ENCODE measurements at regions not wholly inside any gene's neighbourhood (a gene's known extent, or its start where the extent isn't known, plus 50 kb on each side); places are given as distances from the start of the nearest gene placed in this dataset.

DNA sequence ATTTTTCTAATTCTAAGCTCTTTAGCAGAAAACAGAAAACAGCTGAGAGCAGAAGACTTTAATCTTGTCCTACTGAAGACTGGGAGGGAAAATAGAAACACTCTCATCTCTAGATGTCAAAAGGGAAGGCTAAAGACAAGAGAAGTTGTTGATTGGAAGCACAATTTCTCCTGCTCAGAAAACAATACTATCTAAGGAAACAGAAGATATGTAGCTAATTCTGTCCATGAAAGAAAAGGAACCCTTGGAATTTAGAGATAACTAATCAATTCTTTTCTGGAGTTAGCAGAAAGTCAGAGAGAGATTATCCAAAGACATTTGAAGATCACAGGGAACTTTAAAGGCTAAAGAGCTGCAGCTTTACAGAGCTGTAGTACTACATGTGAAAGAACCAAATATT lies 126.2 kb downstream of the HSD17B3 start:
- Histone ChIP-seq H3K27ac (no peak overlapping the region), H3F3A (ENCODE audit: low read depth) (no peaks in the 10 kb centered on the region), H3K4me3 (no peak overlapping the region), H3K27me3 (peaks cover under 1% of the 10 kb centered on the region), H3K4me2 (no peak overlapping the region), H4K20me1 (ENCODE audit: low read depth) (no peaks in the 10 kb centered on the region), H3K9ac (no peak overlapping the region), H3K79me2 (ENCODE audit: low read depth) (no peaks in the 10 kb centered on the region), H3K9me3 (ENCODE audit: low read depth) (no peaks in the 10 kb centered on the region), H3K36me3 (no peaks in the 10 kb centered on the region), H2AFZ (replicated peaks) (no peak overlapping the region), H3K4me1 (peaks cover 26% of the 10 kb centered on the region)
- Mint-ChIP-seq H3K9me3 (peaks cover 2% of the 10 kb centered on the region), H3K4me3 (no peak overlapping the region), H3K27me3 (ENCODE audit: insufficient read depth, low read depth) (peaks cover 2% of the 10 kb centered on the region), H3K4me1 (peaks cover 25% of the 10 kb centered on the region), H3K27ac (no peak overlapping the region), H3K36me3 (no peaks in the 10 kb centered on the region)
- no peak for TF ChIP-seq EZH2 (IDR thresholded peaks at IDR 0.05)
- TF ChIP-seq EZH2phosphoT487 (IDR thresholded peaks at IDR 0.05): no peak
- TF ChIP-seq, protein P1, sequence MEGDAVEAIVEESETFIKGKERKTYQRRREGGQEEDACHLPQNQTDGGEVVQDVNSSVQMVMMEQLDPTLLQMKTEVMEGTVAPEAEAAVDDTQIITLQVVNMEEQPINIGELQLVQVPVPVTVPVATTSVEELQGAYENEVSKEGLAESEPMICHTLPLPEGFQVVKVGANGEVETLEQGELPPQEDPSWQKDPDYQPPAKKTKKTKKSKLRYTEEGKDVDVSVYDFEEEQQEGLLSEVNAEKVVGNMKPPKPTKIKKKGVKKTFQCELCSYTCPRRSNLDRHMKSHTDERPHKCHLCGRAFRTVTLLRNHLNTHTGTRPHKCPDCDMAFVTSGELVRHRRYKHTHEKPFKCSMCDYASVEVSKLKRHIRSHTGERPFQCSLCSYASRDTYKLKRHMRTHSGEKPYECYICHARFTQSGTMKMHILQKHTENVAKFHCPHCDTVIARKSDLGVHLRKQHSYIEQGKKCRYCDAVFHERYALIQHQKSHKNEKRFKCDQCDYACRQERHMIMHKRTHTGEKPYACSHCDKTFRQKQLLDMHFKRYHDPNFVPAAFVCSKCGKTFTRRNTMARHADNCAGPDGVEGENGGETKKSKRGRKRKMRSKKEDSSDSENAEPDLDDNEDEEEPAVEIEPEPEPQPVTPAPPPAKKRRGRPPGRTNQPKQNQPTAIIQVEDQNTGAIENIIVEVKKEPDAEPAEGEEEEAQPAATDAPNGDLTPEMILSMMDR (IDR thresholded peaks at IDR 0.05): no peak
- DNase-seq (ENCODE audit: low spot score): no peak

- H3K9me3 Mint-ChIP-seq: peaks cover 2% of the 10 kb centered on the region
- Histone ChIP-seq H3K9me3 (ENCODE audit: low read depth) (no peaks in the 10 kb centered on the region), H4K20me1 (ENCODE audit: low read depth) (no peaks in the 10 kb centered on the region), H3K4me2 (no peak overlapping the region), H3K4me3 (no peak overlapping the region), H2AFZ (replicated peaks) (no peak overlapping the region), H3K4me1 (peaks cover 30% of the 10 kb centered on the region), H3K36me3 (no peaks in the 10 kb centered on the region), H3K27ac (no peak overlapping the region), H3K9ac (no peak overlapping the region), H3K79me2 (ENCODE audit: low read depth) (no peaks in the 10 kb centered on the region), H3K27me3 (peaks cover 7% of the 10 kb centered on the region), H3F3A (ENCODE audit: low read depth) (peaks cover 3% of the 10 kb centered on the region)
- H3K27ac Mint-ChIP-seq: no peak overlapping the region
- H3K4me1 Mint-ChIP-seq: peaks cover 28% of the 10 kb centered on the region
- H3K27me3 Mint-ChIP-seq (ENCODE audit: insufficient read depth, low read depth): peaks cover 4% of the 10 kb centered on the region
- no peaks in the 10 kb centered on the region for H3K36me3 Mint-ChIP-seq
- TF ChIP-seq EZH2 (IDR thresholded peaks at IDR 0.05): no peak
- TF ChIP-seq EZH2phosphoT487 (IDR thresholded peaks at IDR 0.05): no peak
- TF ChIP-seq, protein P1 (IDR thresholded peaks at IDR 0.05): no peak
- no peak for DNase-seq (ENCODE audit: low spot score)
- H3K4me3 Mint-ChIP-seq: no peak overlapping the region
Measured at GRCh38 chr9:96175001-96175400, 127.0 kb downstream of the HSD17B3 start.

DNA sequence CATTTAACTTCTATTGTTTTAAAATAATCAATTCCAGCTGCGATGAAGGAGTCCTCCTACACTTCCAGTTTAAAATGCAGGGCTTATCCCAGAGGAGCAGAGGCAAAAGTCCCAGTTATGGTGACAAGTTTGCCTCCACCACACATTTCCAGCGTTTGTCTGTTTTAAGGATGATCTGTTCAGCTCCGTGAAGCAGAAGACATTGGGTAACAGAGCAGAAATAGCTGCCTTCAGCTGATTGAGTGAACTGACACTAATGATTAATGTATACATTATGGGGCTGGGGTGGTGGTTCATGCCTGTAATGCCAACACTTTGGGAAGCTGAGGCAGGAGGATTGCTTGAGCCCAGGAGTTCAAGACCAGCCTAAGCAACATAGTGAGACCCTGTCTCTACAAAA lies 127.6 kb downstream of the HSD17B3 start:
- no peaks in the 10 kb centered on the region for H4K20me1 ChIP-seq (ENCODE audit: low read depth)
- peaks cover 5% of the 10 kb centered on the region for H3K27me3 Mint-ChIP-seq (ENCODE audit: insufficient read depth, low read depth)
- DNase-seq (ENCODE audit: low spot score): no peak
- no peaks in the 10 kb centered on the region for H3K36me3 Mint-ChIP-seq
- H3K4me3 ChIP-seq: no peak overlapping the region
- H3K4me2 ChIP-seq: no peak overlapping the region
- TF ChIP-seq EZH2 (IDR thresholded peaks at IDR 0.05): no peak
- TF ChIP-seq, protein P1 (IDR thresholded peaks at IDR 0.05): no peak
- no peak for TF ChIP-seq EZH2phosphoT487 (IDR thresholded peaks at IDR 0.05)
- H3F3A ChIP-seq (ENCODE audit: low read depth): peaks cover 4% of the 10 kb centered on the region
- no peaks in the 10 kb centered on the region for H3K79me2 ChIP-seq (ENCODE audit: low read depth)
- H3K9me3 ChIP-seq (ENCODE audit: low read depth): no peaks in the 10 kb centered on the region
- no peak overlapping the region for H3K9ac ChIP-seq
- no peak overlapping the region for H3K4me3 Mint-ChIP-seq
- no peak overlapping the region for H3K27ac ChIP-seq
- H3K4me1 ChIP-seq: peaks cover 35% of the 10 kb centered on the region
- H2AFZ ChIP-seq (replicated peaks): no peak overlapping the region
- peaks cover 33% of the 10 kb centered on the region for H3K4me1 Mint-ChIP-seq
- H3K36me3 ChIP-seq: no peaks in the 10 kb centered on the region
- no peak overlapping the region for H3K27ac Mint-ChIP-seq
- peaks cover 2% of the 10 kb centered on the region for H3K9me3 Mint-ChIP-seq
- peaks cover 9% of the 10 kb centered on the region for H3K27me3 ChIP-seq
